OCI-LY7 (cell line): ENCODE measurements at regions not wholly inside any gene's neighbourhood (a gene's known extent, or its start where the extent isn't known, plus 50 kb on each side); places are given as distances from the start of the nearest gene placed in this dataset.

Experiments
- BruUV-seq: library from RNA; stranded (reverse); fragments of 400-500 nt; replicated peaks from 2 replicates; lab custom pipeline; 2021; lab: Mats Ljungman, UMichigan
- CTCF ChIA-PET: fragments of 300-600 bp; sonication (Branson Sonifier 250); formaldehyde crosslinking; loops from one replicate; lab custom pipeline; 2022; ENCODE audit warnings: antibody characterized with exemption; ENCODE audit not compliant: unreplicated experiment; lab: Charles Lee
- POLR2A ChIA-PET: fragments of 300-600 bp; sonication (Branson Sonifier 250); formaldehyde crosslinking; loops from one replicate; lab custom pipeline; 2022; ENCODE audit warnings: antibody characterized with exemption; lab: Charles Lee
- DNase-seq: peaks from one replicate; pipeline ENCODE4 v3.0.0-alpha.2; 2015; ENCODE audit warnings: low spot score
- H2AFZ ChIP-seq: fragments of 200-600 bp; sonication (generic), shearing (Covaris generic); 2 replicates; pipeline ENCODE4 v1.6.1; 2014; ENCODE audit warnings: mild to moderate bottlenecking, antibody characterized with exemption, low read length, moderate library complexity
- H3K27ac ChIP-seq: fragments of 200-600 bp; sonication (generic); 2 replicates; pipeline ENCODE4 v1.5.1; 2014; ENCODE audit warnings: mixed run types, low read depth, mild to moderate bottlenecking, moderate library complexity, low read length, inconsistent platforms; ENCODE audit not compliant: poor library complexity, severe bottlenecking
- H3K36me3 ChIP-seq: fragments of 200-600 bp; sonication (generic); 2 replicates; pipeline ENCODE4 v1.6.1; 2014; ENCODE audit warnings: mild to moderate bottlenecking, antibody characterized with exemption, low read length, moderate library complexity, mixed read lengths; ENCODE audit not compliant: insufficient read depth
- H3K4me1 ChIP-seq: fragments of 200-600 bp; sonication (generic); 2 replicates; pipeline ENCODE4 v1.5.1; 2014; ENCODE audit warnings: mild to moderate bottlenecking, low read length; ENCODE audit not compliant: insufficient read depth, poor library complexity, severe bottlenecking
- H3K4me2 ChIP-seq: fragments of 200-600 bp; sonication (generic); 2 replicates; pipeline ENCODE4 v1.6.1; 2014; ENCODE audit warnings: mild to moderate bottlenecking, low read length
- H3K4me3 ChIP-seq: fragments of 200-600 bp; sonication (generic); 2 replicates; pipeline ENCODE4 v1.5.1; 2014; ENCODE audit warnings: mild to moderate bottlenecking, low read depth, low read length; ENCODE audit not compliant: poor library complexity, severe bottlenecking
- H3K79me2 ChIP-seq: fragments of 200-600 bp; sonication (generic); 2 replicates; pipeline ENCODE4 v1.6.1; 2016; ENCODE audit warnings: low read depth, mild to moderate bottlenecking, low read length, moderate library complexity, mixed read lengths; ENCODE audit not compliant: insufficient read depth
- H3K9me2 ChIP-seq: fragments of 200-600 bp; sonication (generic); 2 replicates; pipeline ENCODE4 v1.6.1; 2016; ENCODE audit warnings: mild to moderate bottlenecking, low read length, mixed read lengths; ENCODE audit not compliant: insufficient read depth
- H3K9me3 ChIP-seq: fragments of 200-600 bp; sonication (generic); 2 replicates; pipeline ENCODE4 v1.6.1; 2014; ENCODE audit warnings: mild to moderate bottlenecking, mixed run types, low read length, mixed read lengths
- H4K20me1 ChIP-seq: fragments of 200-600 bp; sonication (generic); 2 replicates; pipeline ENCODE4 v1.6.1; 2014; ENCODE audit warnings: mild to moderate bottlenecking, antibody characterized with exemption, low read length, moderate library complexity, mixed read lengths; ENCODE audit not compliant: insufficient read depth
- CTCF ChIP-seq: fragments of 200-600 bp; sonication (generic); conservative IDR thresholded peaks from 2 replicates; pipeline ENCODE4 v1.5.1; 2014; ENCODE audit warnings: mild to moderate bottlenecking, antibody characterized with exemption, low read length, moderate library complexity, mixed read lengths
- EZH2phosphoT487 ChIP-seq: fragments of 200-600 bp; sonication (generic); IDR thresholded peaks from 2 replicates; pipeline ENCODE4 v1.6.1; 2018; ENCODE audit warnings: low read depth, borderline replicate concordance, mild to moderate bottlenecking, mixed run types, antibody characterized with exemption, low read length, moderate library complexity, mixed read lengths
- intact Hi-C: fragments of 100-400 bp; cut with micrococcal nuclease; formaldehyde crosslinking; loops from one replicate; pipeline ENCODE4 v1.10.0; 2022; ENCODE audit not compliant: unreplicated experiment

GRCh38 chr12:67517181-67517887 lies 131.2 kb upstream of the DYRK2 start:
- Histone ChIP-seq H3K27ac (no peak overlapping the region), H4K20me1 (no peaks in the 10 kb centered on the region), H3K9me3 (no peaks in the 10 kb centered on the region), H3K4me1 (peaks cover 18% of the 10 kb centered on the region), H3K4me2 (no peak overlapping the region), H2AFZ (no peak overlapping the region), H3K9me2 (no peaks in the 10 kb centered on the region), H3K4me3 (no peak overlapping the region), H3K79me2 (no peaks in the 10 kb centered on the region), H3K36me3 (no peaks in the 10 kb centered on the region)
- intact Hi-C loops: no loop called here
- POLR2A ChIA-PET: no interaction called here
- DNase-seq: no peak
- CTCF ChIA-PET: no interaction called here
- no peak for TF ChIP-seq CTCF
- TF ChIP-seq EZH2phosphoT487: no peak
- BruUV-seq: no TSS peak

- peaks cover 18% of the 10 kb centered on the region for H3K4me1 ChIP-seq
- no TSS peak for BruUV-seq
- TF ChIP-seq EZH2phosphoT487 (no peak), CTCF (no peak)
- H2AFZ ChIP-seq: no peak overlapping the region
- no peak overlapping the region for H3K4me2 ChIP-seq
- no peaks in the 10 kb centered on the region for H3K9me3 ChIP-seq
- POLR2A ChIA-PET: interaction anchor here (1.0 kb wide), 1 partner anchor 9 kb away, joined by 3 read pairs; no protein-coding TSS in a partner anchor
- DNase-seq: no peak
- no peak overlapping the region for H3K27ac ChIP-seq
- H4K20me1 ChIP-seq: no peaks in the 10 kb centered on the region
- CTCF ChIA-PET: no interaction called here
- no peak overlapping the region for H3K4me3 ChIP-seq
- H3K79me2 ChIP-seq: no peaks in the 10 kb centered on the region
- H3K36me3 ChIP-seq: no peaks in the 10 kb centered on the region
- no peaks in the 10 kb centered on the region for H3K9me2 ChIP-seq
- intact Hi-C loops: no loop called here
These were observed 128.8 kb upstream of the DYRK2 start for GRCh38 chr12:67519484-67520433.
